MCF 10A (cell line): ENCODE measurements at regions not wholly inside any gene's neighbourhood (a gene's known extent, or its start where the extent isn't known, plus 50 kb on each side); places are given as distances from the start of the nearest gene placed in this dataset.

Experiments
- BruUV-seq: library from RNA; stranded (reverse); fragments of 400-500 nt; replicated peaks from 2 replicates; lab custom pipeline; 2021; lab: Mats Ljungman, UMichigan
- CTCF ChIA-PET: fragments of 300-600 bp; sonication (Branson Sonifier 250); formaldehyde crosslinking; extraction: SDS; loops from one replicate; lab custom pipeline; 2021; ENCODE audit warnings: antibody characterized with exemption, inconsistent platforms; lab: Yijun Ruan, JAX
- POLR2A ChIA-PET: fragments of 300-600, 350-650 bp; sonication (Branson Sonifier 250); formaldehyde crosslinking; extraction: SDS; loops from one replicate; lab custom pipeline; 2020; ENCODE audit warnings: antibody characterized with exemption, inconsistent platforms; lab: Yijun Ruan, JAX
- DNase-seq: peaks from one replicate; pipeline ENCODE4 v3.0.0-alpha.2; 2018; ENCODE audit not compliant: unreplicated experiment
- H3K27ac Mint-ChIP-seq: one replicate; pipeline ENCODE4 v1.8.0; 2022; ENCODE audit warnings: mild to moderate bottlenecking, low read depth, mixed read lengths; ENCODE audit not compliant: unreplicated experiment
- H3K27me3 Mint-ChIP-seq: one replicate; pipeline ENCODE4 v1.8.0; 2022; ENCODE audit warnings: mixed read lengths; ENCODE audit not compliant: insufficient read depth, unreplicated experiment
- H3K36me3 Mint-ChIP-seq: one replicate; pipeline ENCODE4 v1.8.0; 2022; ENCODE audit warnings: mild to moderate bottlenecking, moderate library complexity, mixed read lengths; ENCODE audit not compliant: insufficient read depth, unreplicated experiment
- H3K4me1 Mint-ChIP-seq: one replicate; pipeline ENCODE4 v1.8.0; 2022; ENCODE audit warnings: mixed read lengths; ENCODE audit not compliant: insufficient read depth, unreplicated experiment
- H3K4me3 Mint-ChIP-seq: one replicate; pipeline ENCODE4 v1.8.0; 2022; ENCODE audit warnings: mild to moderate bottlenecking, moderate library complexity, mixed read lengths; ENCODE audit not compliant: unreplicated experiment
- H3K9me3 Mint-ChIP-seq: one replicate; pipeline ENCODE4 v1.8.0; 2022; ENCODE audit warnings: mixed read lengths; ENCODE audit not compliant: unreplicated experiment
- intact Hi-C: fragments of 100-400 bp; cut with micrococcal nuclease; formaldehyde crosslinking; loops from 2 replicates; pipeline ENCODE4 v1.14.1; 2022
- TF ChIP-seq, protein P1 (sequence below): fragments of 200-600 bp; IDR thresholded peaks from one replicate; pipeline ENCODE4 v1.8.0; 2022; ENCODE audit warnings: antibody characterized with exemption, mild to moderate bottlenecking; ENCODE audit not compliant: unreplicated experiment

DNA sequence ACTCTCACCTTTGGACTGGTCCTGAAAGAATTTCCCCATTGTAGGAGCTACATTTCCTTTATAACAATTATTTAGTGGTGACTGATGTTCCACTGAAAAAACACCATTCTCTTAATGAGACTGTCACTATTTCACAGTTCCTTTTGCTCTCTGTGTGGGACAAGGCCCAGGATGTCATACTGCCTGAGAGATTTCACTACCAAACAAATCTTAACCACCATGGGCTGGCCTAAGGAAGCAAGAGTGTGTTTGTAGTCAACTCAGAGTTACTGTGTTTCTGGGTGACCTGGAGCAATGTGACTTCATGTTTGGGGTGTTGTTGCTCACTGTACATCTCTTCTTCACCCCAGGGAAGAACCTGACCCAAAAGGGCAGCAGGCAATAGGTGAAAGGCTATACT lies 50.1 kb upstream of the ZNF608 start:
- Mint-ChIP-seq H3K36me3 (no peaks in the 10 kb centered on the region), H3K4me1 (peaks cover 1% of the 10 kb centered on the region), H3K9me3 (no peaks in the 10 kb centered on the region), H3K27ac (no peak overlapping the region), H3K27me3 (no peaks in the 10 kb centered on the region), H3K4me3 (no peak overlapping the region)
- TF ChIP-seq, protein P1, sequence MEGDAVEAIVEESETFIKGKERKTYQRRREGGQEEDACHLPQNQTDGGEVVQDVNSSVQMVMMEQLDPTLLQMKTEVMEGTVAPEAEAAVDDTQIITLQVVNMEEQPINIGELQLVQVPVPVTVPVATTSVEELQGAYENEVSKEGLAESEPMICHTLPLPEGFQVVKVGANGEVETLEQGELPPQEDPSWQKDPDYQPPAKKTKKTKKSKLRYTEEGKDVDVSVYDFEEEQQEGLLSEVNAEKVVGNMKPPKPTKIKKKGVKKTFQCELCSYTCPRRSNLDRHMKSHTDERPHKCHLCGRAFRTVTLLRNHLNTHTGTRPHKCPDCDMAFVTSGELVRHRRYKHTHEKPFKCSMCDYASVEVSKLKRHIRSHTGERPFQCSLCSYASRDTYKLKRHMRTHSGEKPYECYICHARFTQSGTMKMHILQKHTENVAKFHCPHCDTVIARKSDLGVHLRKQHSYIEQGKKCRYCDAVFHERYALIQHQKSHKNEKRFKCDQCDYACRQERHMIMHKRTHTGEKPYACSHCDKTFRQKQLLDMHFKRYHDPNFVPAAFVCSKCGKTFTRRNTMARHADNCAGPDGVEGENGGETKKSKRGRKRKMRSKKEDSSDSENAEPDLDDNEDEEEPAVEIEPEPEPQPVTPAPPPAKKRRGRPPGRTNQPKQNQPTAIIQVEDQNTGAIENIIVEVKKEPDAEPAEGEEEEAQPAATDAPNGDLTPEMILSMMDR: no peak
- no TSS peak for BruUV-seq
- intact Hi-C loops: no loop called here
- POLR2A ChIA-PET: interaction anchor here (0.7 to 1.9 kb wide), 4 partner anchors 10 to 432 kb away, joined by 3 to 6 read pairs (median 4); no protein-coding TSS in a partner anchor
- CTCF ChIA-PET: interaction anchor here (1.6 kb wide), 1 partner anchor 11 kb away, joined by 5 read pairs; no protein-coding TSS in a partner anchor
- DNase-seq: no peak

DNA sequence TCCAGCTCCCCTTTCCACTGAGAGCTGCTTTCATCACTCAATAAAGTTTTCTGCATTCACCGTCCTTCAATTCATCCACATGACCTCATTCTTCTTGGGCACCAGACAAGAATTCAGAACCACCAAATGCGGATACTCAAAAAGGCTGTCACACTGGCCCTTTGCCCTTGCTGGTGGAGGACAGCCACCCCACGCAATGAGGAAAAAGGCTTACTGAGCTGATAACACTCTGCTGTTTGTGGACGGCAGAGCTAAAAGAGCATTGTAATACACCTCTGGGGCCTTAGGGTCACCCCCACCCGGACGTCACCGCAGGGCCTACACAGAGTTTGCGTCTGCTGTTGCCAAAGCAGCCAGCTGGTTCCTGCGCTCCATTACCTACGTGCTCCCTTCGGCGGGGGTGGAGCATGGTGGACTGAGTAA lies 51.2 kb upstream of the ZNF608 start:
- Mint-ChIP-seq H3K27me3 (no peaks in the 10 kb centered on the region), H3K9me3 (no peaks in the 10 kb centered on the region), H3K4me1 (no peaks in the 10 kb centered on the region), H3K4me3 (no peak overlapping the region), H3K27ac (no peak overlapping the region), H3K36me3 (no peaks in the 10 kb centered on the region)
- POLR2A ChIA-PET: interaction anchor here (1.0 to 1.5 kb wide), 3 partner anchors 9 to 27 kb away, joined by 3 to 6 read pairs (median 4); no protein-coding TSS in a partner anchor
- no TSS peak for BruUV-seq
- no peak for DNase-seq
- TF ChIP-seq, protein P1: no peak
- intact Hi-C loops: no loop called here
- CTCF ChIA-PET: interaction anchor here (0.6 to 0.9 kb wide), 2 partner anchors 28 to 1333 kb away, joined by 3 read pairs; no protein-coding TSS in a partner anchor

DNA sequence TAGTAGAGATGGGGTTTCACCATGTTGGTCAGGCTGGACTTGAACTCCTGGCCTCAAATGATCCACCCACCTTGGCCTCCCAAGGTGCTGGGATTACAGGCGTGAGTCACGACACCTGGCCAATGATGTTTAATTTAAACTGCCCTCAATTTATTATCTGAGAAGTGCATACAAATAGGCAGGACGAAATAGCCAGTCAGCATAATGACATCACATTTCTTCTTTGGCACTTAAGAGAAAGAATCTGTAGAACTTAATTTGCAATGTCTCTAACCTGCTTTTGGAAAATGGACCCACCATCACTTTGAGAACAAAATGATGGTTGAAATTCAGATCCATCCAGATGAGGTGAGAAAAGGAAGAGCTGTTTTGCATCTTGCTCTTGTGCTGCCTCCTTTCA lies 52.5 kb upstream of the ZNF608 start:
- intact Hi-C loops: no loop called here
- Mint-ChIP-seq H3K27me3 (no peaks in the 10 kb centered on the region), H3K4me3 (no peak overlapping the region), H3K36me3 (no peaks in the 10 kb centered on the region), H3K27ac (no peak overlapping the region), H3K9me3 (no peaks in the 10 kb centered on the region), H3K4me1 (peaks cover 5% of the 10 kb centered on the region)
- DNase-seq: no peak
- ChIA-PET CTCF (interaction anchor here (1.0 kb wide), 1 partner anchor 8 kb away, joined by 3 read pairs; no protein-coding TSS in a partner anchor), POLR2A (interaction anchor here (0.6 to 1.5 kb wide), 3 partner anchors 8 to 47 kb away, joined by 3 to 5 read pairs (median 3); no protein-coding TSS in a partner anchor)
- TF ChIP-seq, protein P1: no peak
- BruUV-seq: no TSS peak

DNA sequence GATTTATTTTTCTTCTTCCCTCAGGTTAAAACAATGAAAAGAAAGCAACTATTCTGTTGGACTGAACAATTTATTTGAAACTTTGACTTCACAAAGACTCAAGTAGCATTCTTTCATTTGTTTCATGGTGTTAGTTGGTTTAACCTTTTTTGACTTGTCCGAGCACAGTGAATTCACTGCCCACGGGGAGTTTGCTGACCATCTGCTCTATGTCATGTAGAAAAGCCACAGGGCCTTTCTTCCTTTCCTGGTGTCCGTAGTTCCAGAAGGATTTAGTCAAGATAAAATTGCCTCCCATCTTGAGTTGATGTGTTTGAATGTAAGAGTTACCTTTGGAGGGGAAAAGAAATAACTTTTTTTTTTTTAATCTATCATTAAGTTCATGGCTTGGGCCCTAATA lies 55.1 kb upstream of the ZNF608 start:
- H3K9me3 Mint-ChIP-seq: no peaks in the 10 kb centered on the region
- intact Hi-C loops: no loop called here
- no peak for DNase-seq
- H3K36me3 Mint-ChIP-seq: no peaks in the 10 kb centered on the region
- no peak overlapping the region for H3K27ac Mint-ChIP-seq
- TF ChIP-seq, protein P1: no peak
- ChIA-PET CTCF (no interaction called here), POLR2A (interaction anchor here (0.6 to 0.8 kb wide), 3 partner anchors 9 to 26 kb away, joined by 3 to 5 read pairs (median 3); no protein-coding TSS in a partner anchor)
- H3K4me3 Mint-ChIP-seq: no peak overlapping the region
- peaks cover 5% of the 10 kb centered on the region for H3K4me1 Mint-ChIP-seq
- BruUV-seq: no TSS peak
- H3K27me3 Mint-ChIP-seq: no peaks in the 10 kb centered on the region
